ENCODE measurements at regions not wholly inside any gene's neighbourhood (a gene's known extent, or its start where the extent isn't known, plus 50 kb on each side); places are given as distances from the start of the nearest gene placed in this dataset.

DNA sequence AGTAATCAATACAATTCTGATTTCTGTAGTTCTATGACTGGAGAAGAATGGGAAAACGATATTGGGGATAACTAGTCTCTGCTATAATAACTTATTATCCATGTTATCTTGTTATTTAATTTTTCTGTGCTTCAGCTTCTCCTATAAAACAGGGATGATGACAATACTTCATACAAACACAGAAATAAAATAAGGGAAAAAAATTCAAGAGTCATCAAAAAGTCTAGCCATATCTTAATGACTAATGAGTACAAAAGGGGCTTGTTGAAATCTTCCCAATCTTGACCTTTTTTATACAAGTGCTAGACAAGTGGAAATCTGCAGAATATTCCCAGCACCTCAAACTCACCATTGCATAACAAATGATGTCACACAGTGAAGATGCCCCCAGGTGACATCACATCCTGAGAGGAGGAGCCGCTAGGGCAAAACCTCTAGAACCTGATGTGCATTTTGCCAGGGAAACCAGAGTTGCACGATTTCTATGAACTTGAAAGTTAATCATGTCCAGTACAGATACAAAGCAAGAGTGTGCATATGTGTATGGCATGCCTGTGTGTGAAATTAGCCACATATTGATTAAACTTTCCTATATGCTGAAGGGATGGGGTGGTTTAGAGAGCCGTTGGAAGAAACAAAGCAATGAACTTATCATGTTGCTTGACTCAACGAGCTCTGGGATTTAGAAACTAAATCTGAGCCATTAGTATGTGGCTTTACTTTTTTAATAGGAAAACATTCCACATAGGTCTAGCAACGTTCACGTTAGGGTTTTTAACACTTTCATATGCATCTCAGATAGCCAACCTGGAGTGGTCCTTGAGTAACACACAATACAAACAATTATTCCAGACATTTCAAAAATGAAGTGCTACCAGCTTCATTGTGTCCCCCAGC, 278.9 kb downstream of the SLC4A3 start:
- TF ChIP-seq, protein P1, sequence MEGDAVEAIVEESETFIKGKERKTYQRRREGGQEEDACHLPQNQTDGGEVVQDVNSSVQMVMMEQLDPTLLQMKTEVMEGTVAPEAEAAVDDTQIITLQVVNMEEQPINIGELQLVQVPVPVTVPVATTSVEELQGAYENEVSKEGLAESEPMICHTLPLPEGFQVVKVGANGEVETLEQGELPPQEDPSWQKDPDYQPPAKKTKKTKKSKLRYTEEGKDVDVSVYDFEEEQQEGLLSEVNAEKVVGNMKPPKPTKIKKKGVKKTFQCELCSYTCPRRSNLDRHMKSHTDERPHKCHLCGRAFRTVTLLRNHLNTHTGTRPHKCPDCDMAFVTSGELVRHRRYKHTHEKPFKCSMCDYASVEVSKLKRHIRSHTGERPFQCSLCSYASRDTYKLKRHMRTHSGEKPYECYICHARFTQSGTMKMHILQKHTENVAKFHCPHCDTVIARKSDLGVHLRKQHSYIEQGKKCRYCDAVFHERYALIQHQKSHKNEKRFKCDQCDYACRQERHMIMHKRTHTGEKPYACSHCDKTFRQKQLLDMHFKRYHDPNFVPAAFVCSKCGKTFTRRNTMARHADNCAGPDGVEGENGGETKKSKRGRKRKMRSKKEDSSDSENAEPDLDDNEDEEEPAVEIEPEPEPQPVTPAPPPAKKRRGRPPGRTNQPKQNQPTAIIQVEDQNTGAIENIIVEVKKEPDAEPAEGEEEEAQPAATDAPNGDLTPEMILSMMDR (IDR thresholded peaks at IDR 0.05; ENCODE audit: low read depth, low read length, poor library complexity, severe bottlenecking): no peak
- no peak for TF ChIP-seq EZH2phosphoT487 (IDR thresholded peaks at IDR 0.05; ENCODE audit: borderline replicate concordance, low read length)
